Peyer's patch (tissue), 4 donors: ENCODE measurements at regions not wholly inside any gene's neighbourhood (a gene's known extent, or its start where the extent isn't known, plus 50 kb on each side); places are given as distances from the start of the nearest gene placed in this dataset.

Experiments used
- CTCF ChIP-seq, 6 experiments: fragments of 450-650 bp in 4 of 6; fragments of 200-600 bp in 2 of 6; sonication (generic) in 1 of 6; IDR thresholded peaks; one replicate each; pipeline ENCODE4 v1.5.1; 2017 to 2019; ENCODE audit warnings: antibody characterized with exemption in 6 of 6, mild to moderate bottlenecking in 3 of 6, moderate library complexity in 1 of 6
- POLR2A ChIP-seq, 2 donors: fragments of 450-650 bp; IDR thresholded peaks; one replicate each; pipeline ENCODE4 v1.5.1; 2017; ENCODE audit warnings: antibody characterized with exemption in 2 of 2, mild to moderate bottlenecking in 2 of 2, moderate library complexity in 2 of 2

- TF ChIP-seq CTCF (IDR thresholded peaks at IDR 0.05), result no peak
- TF ChIP-seq POLR2A (IDR thresholded peaks at IDR 0.05), result no peak
Observed at GRCh38 chr18:26637324-26637723, 89.0 kb upstream of the KCTD1 start.
